ENCODE measurements at regions not wholly inside any gene's neighbourhood (a gene's known extent, or its start where the extent isn't known, plus 50 kb on each side); places are given as distances from the start of the nearest gene placed in this dataset.

DNA sequence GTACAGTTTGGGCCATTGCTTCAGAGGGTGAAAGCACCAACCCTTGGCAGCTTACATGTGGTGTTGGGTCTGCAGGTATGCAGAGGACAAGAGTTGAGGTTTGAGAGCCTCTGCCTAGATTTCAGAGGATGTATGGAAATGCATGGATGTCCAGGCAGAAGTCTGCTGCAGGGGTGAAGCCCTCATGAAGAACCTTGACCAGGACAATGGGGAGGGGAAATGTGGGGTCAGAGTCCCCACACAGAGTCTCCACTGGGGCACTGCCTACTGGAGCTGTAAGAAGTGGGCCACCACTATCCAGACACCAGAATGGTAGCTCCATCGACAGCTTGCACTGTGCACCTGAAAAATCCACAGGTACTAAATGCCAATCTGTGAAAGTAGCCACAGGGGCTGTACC lies 113.6 kb upstream of the SPATA31C2 start:
- H3K4me3 ChIP-seq (ENCODE audit: low read depth, low read length) = no peak overlapping the region
- no peak overlapping the region for H3K27ac ChIP-seq (ENCODE audit: low read depth, low read length)
- H3K36me3 ChIP-seq (ENCODE audit: insufficient read depth, low read length) = no peaks in the 10 kb centered on the region
- peaks cover 33% of the 10 kb centered on the region; the same call in 1 of the 2 replicates for H3K27me3 ChIP-seq (ENCODE audit: insufficient read depth, low read length)
- H3K4me1 ChIP-seq (ENCODE audit: control insufficient read depth, insufficient read depth, low read length, unreplicated experiment) = no peaks in the 10 kb centered on the region
- no peaks in the 10 kb centered on the region for H3K79me2 ChIP-seq (ENCODE audit: control insufficient read depth, insufficient read depth, low read length, unreplicated experiment)
- H2AFZ ChIP-seq (ENCODE audit: low read length, unreplicated experiment) = no peak overlapping the region

DNA sequence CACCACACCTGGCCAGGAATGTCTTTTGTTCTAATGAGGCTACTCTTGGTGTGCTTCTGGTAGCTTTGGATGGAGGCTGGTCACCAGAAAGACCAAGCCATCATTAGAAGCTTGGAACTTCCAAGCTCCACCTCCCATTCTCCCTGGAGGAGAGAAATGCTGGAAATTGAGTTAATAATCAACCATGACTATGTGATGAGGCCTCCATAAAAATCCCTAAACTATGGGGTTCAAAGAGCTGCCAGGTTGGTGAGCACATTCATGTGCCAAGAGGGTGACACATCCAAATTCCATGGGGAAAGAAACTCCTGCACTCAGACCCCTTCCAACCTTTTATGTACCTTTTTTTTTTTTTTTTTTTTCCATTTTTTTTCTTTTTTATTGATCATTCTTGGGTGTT lies 105.5 kb upstream of the SPATA31C2 start:
- Histone ChIP-seq H3K27ac (ENCODE audit: low read depth, low read length) (no peak overlapping the region), H3K4me3 (ENCODE audit: low read depth, low read length) (no peak overlapping the region), H2AFZ (ENCODE audit: low read length, unreplicated experiment) (no peak overlapping the region), H3K36me3 (ENCODE audit: insufficient read depth, low read length) (no peaks in the 10 kb centered on the region), H3K4me1 (ENCODE audit: control insufficient read depth, insufficient read depth, low read length, unreplicated experiment) (no peaks in the 10 kb centered on the region), H3K79me2 (ENCODE audit: control insufficient read depth, insufficient read depth, low read length, unreplicated experiment) (no peaks in the 10 kb centered on the region), H3K27me3 (ENCODE audit: insufficient read depth, low read length) (peaks cover 24% of the 10 kb centered on the region)

GRCh38 chr9:88242879-88243278 lies 104.6 kb upstream of the SPATA31C2 start:
- H3K36me3 ChIP-seq (ENCODE audit: insufficient read depth, low read length) = no peaks in the 10 kb centered on the region
- H3K27ac ChIP-seq (ENCODE audit: low read depth, low read length) = no peak overlapping the region
- H3K4me3 ChIP-seq (ENCODE audit: low read depth, low read length) = no peak overlapping the region
- H3K79me2 ChIP-seq (ENCODE audit: control insufficient read depth, insufficient read depth, low read length, unreplicated experiment) = no peaks in the 10 kb centered on the region
- H2AFZ ChIP-seq (ENCODE audit: low read length, unreplicated experiment) = no peak overlapping the region
- H3K4me1 ChIP-seq (ENCODE audit: control insufficient read depth, insufficient read depth, low read length, unreplicated experiment) = no peaks in the 10 kb centered on the region
- H3K27me3 ChIP-seq (ENCODE audit: insufficient read depth, low read length) = peaks cover 17% of the 10 kb centered on the region

- no peaks in the 10 kb centered on the region for H3K79me2 ChIP-seq (ENCODE audit: control insufficient read depth, insufficient read depth, low read length, unreplicated experiment)
- H3K4me3 ChIP-seq (ENCODE audit: low read depth, low read length) = no peak overlapping the region
- H3K27me3 ChIP-seq (ENCODE audit: insufficient read depth, low read length) = peaks cover 4% of the 10 kb centered on the region; the same call in 1 of the 2 replicates
- H3K4me1 ChIP-seq (ENCODE audit: control insufficient read depth, insufficient read depth, low read length, unreplicated experiment) = no peaks in the 10 kb centered on the region
- no peaks in the 10 kb centered on the region for H3K36me3 ChIP-seq (ENCODE audit: insufficient read depth, low read length)
- no peak overlapping the region for H3K27ac ChIP-seq (ENCODE audit: low read depth, low read length)
- no peak overlapping the region for H2AFZ ChIP-seq (ENCODE audit: low read length, unreplicated experiment)
Measured at GRCh38 chr9:88237991-88238571, 99.8 kb upstream of the SPATA31C2 start.

- Histone ChIP-seq H3K4me1 (ENCODE audit: control insufficient read depth, insufficient read depth, low read length, unreplicated experiment) (no peaks in the 10 kb centered on the region), H2AFZ (ENCODE audit: low read length, unreplicated experiment) (no peak overlapping the region)
Measured at GRCh38 chr9:88237479-88237961, 99.2 kb upstream of the SPATA31C2 start.

DNA sequence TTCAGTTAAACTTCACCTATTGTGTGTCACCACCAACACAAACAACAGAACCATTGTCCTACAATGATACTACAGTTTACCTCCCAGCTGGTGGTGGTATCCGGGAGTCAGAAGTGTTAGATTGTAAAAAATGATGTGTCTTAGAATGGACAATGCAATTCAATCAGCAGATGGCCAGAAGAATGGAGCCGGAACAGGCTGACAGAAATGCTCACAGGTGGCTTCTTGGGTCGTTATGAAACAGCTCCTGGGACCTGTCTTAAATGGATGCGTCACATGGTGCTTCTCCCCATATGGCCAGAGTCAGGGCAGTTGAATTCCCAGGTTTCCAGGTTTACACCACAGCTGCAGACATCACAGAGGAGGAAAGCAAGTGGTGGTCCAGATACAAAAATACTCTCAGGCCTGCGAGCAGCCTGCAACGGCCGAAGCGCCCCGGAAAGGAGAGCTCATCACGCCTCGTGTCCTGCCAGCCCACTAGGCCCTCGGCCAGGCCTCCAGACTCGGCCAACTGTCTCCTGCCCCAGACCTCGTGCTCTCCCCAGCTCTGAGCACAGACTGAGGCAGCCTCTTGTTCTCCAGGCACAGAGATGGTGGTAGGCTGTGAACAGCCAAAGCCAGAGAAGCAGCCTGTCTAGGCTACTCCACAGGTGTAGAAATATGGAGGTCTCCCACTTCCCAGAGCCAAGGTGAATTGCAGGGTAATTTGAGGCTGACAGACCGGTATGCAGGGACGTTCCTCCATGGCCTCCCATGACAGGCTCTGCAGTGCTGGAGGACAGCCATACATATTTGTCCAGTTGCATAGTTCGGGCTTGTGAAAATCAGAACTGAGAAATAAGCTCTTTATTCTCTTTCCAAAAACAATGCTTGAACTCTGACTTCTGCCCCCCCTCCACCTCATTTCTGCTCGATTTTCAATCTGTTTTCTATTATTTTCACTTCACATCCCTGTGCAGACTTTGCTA lies 98.5 kb upstream of the SPATA31C2 start:
- Histone ChIP-seq H3K36me3 (ENCODE audit: insufficient read depth, low read length) (no peaks in the 10 kb centered on the region), H2AFZ (ENCODE audit: low read length, unreplicated experiment) (no peak overlapping the region), H3K27ac (ENCODE audit: low read depth, low read length) (no peak overlapping the region), H3K4me3 (ENCODE audit: low read depth, low read length) (no peak overlapping the region), H3K27me3 (ENCODE audit: insufficient read depth, low read length) (peaks cover 13% of the 10 kb centered on the region), H3K79me2 (ENCODE audit: control insufficient read depth, insufficient read depth, low read length, unreplicated experiment) (no peaks in the 10 kb centered on the region), H3K4me1 (ENCODE audit: control insufficient read depth, insufficient read depth, low read length, unreplicated experiment) (no peaks in the 10 kb centered on the region)

More at GRCh38 chr9:88237479-88237961, 99.2 kb upstream of the SPATA31C2 start:
- peaks cover 10% of the 10 kb centered on the region for H3K27me3 ChIP-seq (ENCODE audit: insufficient read depth, low read length)
- no peak overlapping the region for H3K27ac ChIP-seq (ENCODE audit: low read depth, low read length)
- no peaks in the 10 kb centered on the region for H3K79me2 ChIP-seq (ENCODE audit: control insufficient read depth, insufficient read depth, low read length, unreplicated experiment)
- H3K36me3 ChIP-seq (ENCODE audit: insufficient read depth, low read length) = no peaks in the 10 kb centered on the region
- no peak overlapping the region for H3K4me3 ChIP-seq (ENCODE audit: low read depth, low read length)

DNA sequence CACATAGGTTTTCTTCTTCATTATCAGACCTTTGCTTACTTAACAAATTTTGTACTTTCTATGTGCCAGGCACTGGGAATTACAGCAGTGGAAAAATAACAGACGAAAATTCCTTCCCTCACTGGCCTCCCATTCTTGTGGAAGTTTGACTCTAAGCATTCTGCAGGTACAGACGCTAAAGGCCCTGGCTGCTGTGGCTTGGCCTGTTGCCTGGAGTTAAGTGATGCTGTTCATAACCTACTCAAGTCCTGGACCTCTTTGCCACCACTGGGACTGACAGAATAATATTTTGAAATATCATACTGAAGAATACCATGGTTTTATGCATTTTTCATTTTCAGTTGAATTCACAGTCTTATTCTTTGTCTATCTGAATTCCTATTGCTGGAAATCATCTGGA lies 97.3 kb upstream of the SPATA31C2 start:
- no peaks in the 10 kb centered on the region for H3K79me2 ChIP-seq (ENCODE audit: control insufficient read depth, insufficient read depth, low read length, unreplicated experiment)
- H3K27me3 ChIP-seq (ENCODE audit: insufficient read depth, low read length) = peaks cover 22% of the 10 kb centered on the region
- H3K4me1 ChIP-seq (ENCODE audit: control insufficient read depth, insufficient read depth, low read length, unreplicated experiment) = no peaks in the 10 kb centered on the region
- H3K27ac ChIP-seq (ENCODE audit: low read depth, low read length) = no peak overlapping the region
- no peak overlapping the region for H2AFZ ChIP-seq (ENCODE audit: low read length, unreplicated experiment)
- H3K36me3 ChIP-seq (ENCODE audit: insufficient read depth, low read length) = no peaks in the 10 kb centered on the region
- no peak overlapping the region for H3K4me3 ChIP-seq (ENCODE audit: low read depth, low read length)

DNA sequence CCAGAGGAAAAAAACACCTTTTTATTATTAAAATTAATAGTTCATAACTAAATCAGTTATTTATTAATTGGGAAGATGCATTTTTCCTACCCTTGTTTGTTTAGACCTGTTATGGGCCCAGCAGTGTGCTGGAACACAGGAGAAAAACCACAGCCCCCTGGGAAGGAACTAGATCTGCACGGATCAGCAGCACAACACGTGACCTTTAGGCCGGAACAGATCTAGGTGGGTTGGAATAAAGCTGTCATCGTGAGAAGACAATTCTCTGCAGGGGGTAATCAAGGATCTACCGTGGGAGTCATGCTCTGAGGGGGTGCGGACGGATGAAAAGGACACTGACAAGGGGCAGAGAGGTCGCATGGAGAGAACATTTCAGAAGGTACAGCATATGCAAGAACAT lies 95.8 kb upstream of the SPATA31C2 start:
- Histone ChIP-seq H3K4me1 (ENCODE audit: control insufficient read depth, insufficient read depth, low read length, unreplicated experiment) (no peaks in the 10 kb centered on the region), H2AFZ (ENCODE audit: low read length, unreplicated experiment) (no peak overlapping the region), H3K4me3 (ENCODE audit: low read depth, low read length) (no peak overlapping the region), H3K27ac (ENCODE audit: low read depth, low read length) (no peak overlapping the region), H3K27me3 (ENCODE audit: insufficient read depth, low read length) (peaks cover 30% of the 10 kb centered on the region), H3K79me2 (ENCODE audit: control insufficient read depth, insufficient read depth, low read length, unreplicated experiment) (no peaks in the 10 kb centered on the region), H3K36me3 (ENCODE audit: insufficient read depth, low read length) (no peaks in the 10 kb centered on the region)

DNA sequence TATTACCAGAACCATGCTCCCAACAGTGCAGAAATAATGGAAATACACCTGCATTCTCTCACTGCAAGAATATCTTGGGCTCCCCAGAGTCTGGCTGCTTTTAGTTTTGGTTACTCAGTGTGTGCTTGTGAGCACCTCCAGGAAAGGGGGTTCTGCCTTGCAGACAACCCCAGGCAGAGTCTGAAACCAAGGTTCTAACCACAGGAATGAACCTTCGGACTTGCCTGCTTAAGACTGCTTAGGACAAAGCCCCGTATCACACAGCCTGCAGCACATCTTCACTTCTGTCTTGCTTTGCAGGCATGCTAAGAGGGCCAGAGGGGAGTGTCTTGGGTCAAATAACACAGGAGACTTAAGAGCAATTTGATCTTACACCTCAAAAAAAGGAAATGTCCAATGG lies 94.8 kb upstream of the SPATA31C2 start:
- Histone ChIP-seq H3K36me3 (ENCODE audit: insufficient read depth, low read length) (no peaks in the 10 kb centered on the region), H3K27ac (ENCODE audit: low read depth, low read length) (no peak overlapping the region), H3K79me2 (ENCODE audit: control insufficient read depth, insufficient read depth, low read length, unreplicated experiment) (no peaks in the 10 kb centered on the region), H2AFZ (ENCODE audit: low read length, unreplicated experiment) (no peak overlapping the region), H3K4me3 (ENCODE audit: low read depth, low read length) (no peak overlapping the region), H3K27me3 (ENCODE audit: insufficient read depth, low read length) (peaks cover 40% of the 10 kb centered on the region), H3K4me1 (ENCODE audit: control insufficient read depth, insufficient read depth, low read length, unreplicated experiment) (no peaks in the 10 kb centered on the region)

- H3K27me3 ChIP-seq (ENCODE audit: insufficient read depth, low read length) = peaks cover 40% of the 10 kb centered on the region
- H3K4me3 ChIP-seq (ENCODE audit: low read depth, low read length) = no peak overlapping the region
- no peak overlapping the region for H2AFZ ChIP-seq (ENCODE audit: low read length, unreplicated experiment)
- H3K4me1 ChIP-seq (ENCODE audit: control insufficient read depth, insufficient read depth, low read length, unreplicated experiment) = no peaks in the 10 kb centered on the region
- H3K79me2 ChIP-seq (ENCODE audit: control insufficient read depth, insufficient read depth, low read length, unreplicated experiment) = no peaks in the 10 kb centered on the region
- H3K27ac ChIP-seq (ENCODE audit: low read depth, low read length) = no peak overlapping the region
- H3K36me3 ChIP-seq (ENCODE audit: insufficient read depth, low read length) = no peaks in the 10 kb centered on the region
Measured at GRCh38 chr9:88230612-88231011, 92.3 kb upstream of the SPATA31C2 start.

GRCh38 chr9:88229434-88229833 lies 91.2 kb upstream of the SPATA31C2 start:
- H3K79me2 ChIP-seq (ENCODE audit: control insufficient read depth, insufficient read depth, low read length, unreplicated experiment) = no peaks in the 10 kb centered on the region
- H3K27me3 ChIP-seq (ENCODE audit: insufficient read depth, low read length) = peaks cover 40% of the 10 kb centered on the region
- no peak overlapping the region for H2AFZ ChIP-seq (ENCODE audit: low read length, unreplicated experiment)
- no peaks in the 10 kb centered on the region for H3K4me1 ChIP-seq (ENCODE audit: control insufficient read depth, insufficient read depth, low read length, unreplicated experiment)
- no peaks in the 10 kb centered on the region for H3K36me3 ChIP-seq (ENCODE audit: insufficient read depth, low read length)
- H3K4me3 ChIP-seq (ENCODE audit: low read depth, low read length) = no peak overlapping the region
- no peak overlapping the region for H3K27ac ChIP-seq (ENCODE audit: low read depth, low read length)
